HCT116 (cell line): ENCODE measurements at regions not wholly inside any gene's neighbourhood (a gene's known extent, or its start where the extent isn't known, plus 50 kb on each side); places are given as distances from the start of the nearest gene placed in this dataset.

Source experiments
- ATAC-seq: fragments of 200-7000 bp; cut with Tn5 transposase; 2 replicates; pipeline ENCODE4 v1.9.1; 2020; ENCODE audit warnings: mild to moderate bottlenecking, moderate library complexity
- BruUV-seq: library from RNA; stranded (reverse); fragments of 400-500 nt; replicated peaks from 2 replicates; lab custom pipeline; 2021; lab: Mats Ljungman, UMichigan
- CTCF ChIA-PET: fragments of 300-600 bp; sonication (Branson Sonifier 250); formaldehyde crosslinking; loops from one replicate; lab custom pipeline; 2021; ENCODE audit warnings: antibody characterized with exemption; lab: Charles Lee
- POLR2A ChIA-PET: fragments of 300-600, 350-600 bp; sonication (Branson Sonifier 250); formaldehyde crosslinking; loops from one replicate; lab custom pipeline; 2021; ENCODE audit warnings: antibody characterized with exemption; lab: Charles Lee
- RAD21 ChIA-PET, 2 experiments: fragments of 300-600 bp; sonication (Branson Sonifier 250); formaldehyde crosslinking; loops; one replicate each; lab custom pipeline; 2023; ENCODE audit warnings: low total read pairs in 2 of 2; ENCODE audit not compliant: uncharacterized antibody in 2 of 2, unreplicated experiment in 2 of 2, low non-redundant PET in 1 of 2; lab: Charles Lee
- DNase-seq: peaks from one replicate; pipeline ENCODE4 v3.0.0-alpha.2; 2010; ENCODE audit warnings: low read depth, low spot score
- H2AFZ ChIP-seq: fragments of 200-600 bp; shearing (Covaris generic), sonication (generic); 2 replicates; pipeline ENCODE4 v1.6.1; 2017; ENCODE audit warnings: low read depth, mixed run types, mixed read lengths, antibody characterized with exemption, low read length; ENCODE audit not compliant: poor library complexity, severe bottlenecking
- H3K27ac ChIP-seq: 2 replicates; pipeline ENCODE4 v1.5.1; 2012; ENCODE audit warnings: low read depth, low read length
- H3K27me3 ChIP-seq: fragments of 200-600 bp; sonication (generic); 2 replicates; pipeline ENCODE4 v1.6.1; 2016; ENCODE audit warnings: mixed run types, low read length, mixed read lengths; ENCODE audit not compliant: insufficient read depth
- H3K36me3 ChIP-seq, 2 experiments: fragments of 200-500 bp in 1 of 2; fragments of 200-600 bp in 1 of 2; sonication (Bioruptor generic) in 1 of 2; sonication (generic) in 1 of 2; 2 replicates each; pipeline versions ENCODE4 v1.5.1 to v1.6.1; 2014 to 2016; ENCODE audit warnings: low read length in 2 of 2, inconsistent platforms in 1 of 2, mixed read lengths in 1 of 2, mixed run types in 1 of 2; ENCODE audit not compliant: insufficient read depth in 2 of 2, control insufficient read depth in 1 of 2
- H3K4me1 ChIP-seq, 2 experiments: fragments of 200-600 bp in 1 of 2; sonication (generic) in 1 of 2; 2 replicates each; pipeline versions ENCODE4 v1.5.1 to v1.6.1; 2012 to 2017; ENCODE audit warnings: low read length in 2 of 2, inconsistent platforms in 1 of 2, mild to moderate bottlenecking in 1 of 2, mixed read lengths in 1 of 2, mixed run types in 1 of 2, moderate library complexity in 1 of 2; ENCODE audit not compliant: insufficient read depth in 2 of 2, control insufficient read depth in 1 of 2
- H3K4me2 ChIP-seq: fragments of 200-600 bp; sonication (generic); 2 replicates; pipeline ENCODE4 v1.6.1; 2017; ENCODE audit warnings: mixed run types, low read length, mixed read lengths
- H3K4me3 ChIP-seq, 2 experiments: fragments of 200-600 bp in 1 of 2; sonication (generic) in 1 of 2; replicated peaks in 1 of 2; 2 replicates each; pipeline ENCODE4 v1.5.1; 2011 to 2016; ENCODE audit warnings: low read length in 2 of 2, control low read depth in 1 of 2, low read depth in 1 of 2, mild to moderate bottlenecking in 1 of 2, mixed read lengths in 1 of 2, mixed run types in 1 of 2
- H3K79me2 ChIP-seq: fragments of 200-600 bp; sonication (generic); 2 replicates; pipeline ENCODE4 v1.6.1; 2017; ENCODE audit warnings: mild to moderate bottlenecking, mixed run types, low read length, moderate library complexity, mixed read lengths; ENCODE audit not compliant: insufficient read depth
- H3K9ac ChIP-seq: fragments of 200-600 bp; sonication (generic); 2 replicates; pipeline ENCODE4 v1.6.1; 2016; ENCODE audit warnings: low read length, mixed read lengths
- H3K9me2 ChIP-seq: fragments of 200-600 bp; sonication (generic), shearing (Covaris generic); 2 replicates; pipeline ENCODE4 v1.6.1; 2017; ENCODE audit warnings: mixed run types, mild to moderate bottlenecking, moderate library complexity; ENCODE audit not compliant: insufficient read depth
- H3K9me3 ChIP-seq, 2 experiments: fragments of 200-500 bp in 1 of 2; fragments of 200-600 bp in 1 of 2; sonication (Bioruptor generic) in 1 of 2; sonication (generic) in 1 of 2; 2 replicates each; pipeline ENCODE4 v1.6.1; 2014 to 2017; ENCODE audit warnings: low read length in 2 of 2, mixed read lengths in 2 of 2, inconsistent platforms in 1 of 2, low read depth in 1 of 2, mild to moderate bottlenecking in 1 of 2, mixed run types in 1 of 2, moderate library complexity in 1 of 2; ENCODE audit not compliant: control insufficient read depth in 1 of 2, insufficient read depth in 1 of 2
- H4K20me1 ChIP-seq: fragments of 200-600 bp; sonication (generic), shearing (Covaris generic); 2 replicates; pipeline ENCODE4 v1.6.1; 2017; ENCODE audit warnings: mixed run types, mild to moderate bottlenecking, moderate library complexity; ENCODE audit not compliant: insufficient read depth
- CBX3 ChIP-seq: IDR thresholded peaks from 2 replicates; pipeline ENCODE4 v1.6.1; 2012; ENCODE audit warnings: low read depth
- EGR1 ChIP-seq: IDR thresholded peaks from 2 replicates; pipeline ENCODE4 v1.6.1; 2012; ENCODE audit warnings: low read depth
- ELF1 ChIP-seq: IDR thresholded peaks from 2 replicates; pipeline ENCODE4 v1.6.1; 2012; ENCODE audit warnings: low read depth, borderline replicate concordance
- EZH2 ChIP-seq: fragments of 200-600 bp; sonication (generic); IDR thresholded peaks from 2 replicates; pipeline ENCODE4 v1.6.1; 2017; ENCODE audit warnings: antibody characterized with exemption, mixed run types
- EZH2phosphoT487 ChIP-seq: fragments of 200-600 bp; IDR thresholded peaks from 2 replicates; pipeline ENCODE4 v1.6.1; 2018; ENCODE audit warnings: antibody characterized with exemption, borderline replicate concordance
- FOSL1 ChIP-seq: IDR thresholded peaks from 2 replicates; pipeline ENCODE4 v1.6.1; 2012; ENCODE audit warnings: low read depth
- POLR2A ChIP-seq: IDR thresholded peaks from 2 replicates; pipeline ENCODE4 v1.7.0; 2011; ENCODE audit warnings: borderline replicate concordance; ENCODE audit not compliant: insufficient read depth, insufficient read length; ENCODE audit errors: extremely low read depth
- POLR2AphosphoS5 ChIP-seq: IDR thresholded peaks from 2 replicates; pipeline ENCODE4 v1.6.1; 2011; ENCODE audit warnings: mild to moderate bottlenecking, low read depth, low read length, moderate library complexity
- RAD21 ChIP-seq: IDR thresholded peaks from 2 replicates; pipeline ENCODE4 v1.6.1; 2012; ENCODE audit warnings: low read depth, mild to moderate bottlenecking
- SIN3A ChIP-seq: IDR thresholded peaks from 2 replicates; pipeline ENCODE4 v1.6.1; 2012; ENCODE audit warnings: low read depth
- SRF ChIP-seq: IDR thresholded peaks from 2 replicates; pipeline ENCODE4 v1.6.1; 2012; ENCODE audit warnings: low read depth
- TCF7L2 ChIP-seq: IDR thresholded peaks from 2 replicates; pipeline ENCODE4 v1.7.0; 2011; ENCODE audit warnings: borderline replicate concordance, inconsistent platforms; ENCODE audit not compliant: insufficient read depth, insufficient read length; ENCODE audit errors: extremely low read depth
- YY1 ChIP-seq: IDR thresholded peaks from 2 replicates; pipeline ENCODE4 v1.6.1; 2011; ENCODE audit warnings: low read length, low read depth, moderate library complexity, mild to moderate bottlenecking; ENCODE audit not compliant: insufficient replicate concordance; ENCODE audit errors: extremely low read depth
- intact Hi-C: fragments of 100-400 bp; cut with micrococcal nuclease; formaldehyde crosslinking; loops from 2 replicates; pipeline ENCODE4 v1.10.0; 2022
- TF ChIP-seq, protein P1 (sequence below): IDR thresholded peaks from 2 replicates; pipeline ENCODE4 v1.6.1; 2012
- TF ChIP-seq, protein P2 (sequence below): IDR thresholded peaks from 2 replicates; pipeline ENCODE4 v1.6.1; 2012
- TF ChIP-seq, protein P3 (sequence below): IDR thresholded peaks from 2 replicates; pipeline ENCODE4 v1.6.1; 2012; ENCODE audit warnings: low read depth

DNA sequence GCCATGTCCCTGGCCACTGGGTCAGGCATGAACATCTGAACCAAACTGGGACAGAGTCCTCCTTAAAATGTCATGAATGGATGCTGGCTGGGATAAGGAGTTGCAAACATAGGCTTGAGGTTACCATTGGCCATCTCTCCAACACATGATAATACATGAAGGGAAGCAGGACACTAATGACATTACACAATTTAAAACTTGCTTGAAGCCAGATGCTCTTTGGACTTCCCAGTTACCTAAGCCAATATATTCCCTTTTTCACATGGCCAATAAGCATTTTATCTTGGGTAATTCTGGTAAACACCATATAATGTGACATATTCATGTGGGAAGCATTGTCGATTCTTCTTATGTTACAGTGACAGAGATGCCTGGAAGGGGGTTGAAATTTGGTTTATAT, 148.0 kb upstream of the PLN start:
- H3K27me3 ChIP-seq: no peaks in the 10 kb centered on the region
- ChIA-PET CTCF (no interaction called here), RAD21 (no interaction called here), POLR2A (no interaction called here)
- DNase-seq: no peak
- H3K9me2 ChIP-seq: no peaks in the 10 kb centered on the region
- no peak overlapping the region for H3K27ac ChIP-seq
- intact Hi-C loops: no loop called here
- no peak overlapping the region for H3K4me3 ChIP-seq
- H3K79me2 ChIP-seq: no peaks in the 10 kb centered on the region
- H3K4me2 ChIP-seq: no peak overlapping the region
- no peak overlapping the region for H2AFZ ChIP-seq
- H3K36me3 ChIP-seq: no peaks in the 10 kb centered on the region
- no peak overlapping the region for H3K9ac ChIP-seq
- no peaks in the 10 kb centered on the region for H3K9me3 ChIP-seq
- TF ChIP-seq POLR2A (no peak), EGR1 (no peak), FOSL1 (no peak), POLR2AphosphoS5 (no peak), YY1 (no peak), EZH2phosphoT487 (no peak), TCF7L2 (no peak), CBX3 (no peak), EZH2 (no peak), SIN3A (no peak), ELF1 (no peak), RAD21 (no peak), SRF (no peak)
- TF ChIP-seq, protein P1, sequence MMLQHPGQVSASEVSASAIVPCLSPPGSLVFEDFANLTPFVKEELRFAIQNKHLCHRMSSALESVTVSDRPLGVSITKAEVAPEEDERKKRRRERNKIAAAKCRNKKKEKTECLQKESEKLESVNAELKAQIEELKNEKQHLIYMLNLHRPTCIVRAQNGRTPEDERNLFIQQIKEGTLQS: no peak
- TF ChIP-seq, protein P2, sequence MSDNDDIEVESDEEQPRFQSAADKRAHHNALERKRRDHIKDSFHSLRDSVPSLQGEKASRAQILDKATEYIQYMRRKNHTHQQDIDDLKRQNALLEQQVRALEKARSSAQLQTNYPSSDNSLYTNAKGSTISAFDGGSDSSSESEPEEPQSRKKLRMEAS: no peak
- TF ChIP-seq, protein P3, sequence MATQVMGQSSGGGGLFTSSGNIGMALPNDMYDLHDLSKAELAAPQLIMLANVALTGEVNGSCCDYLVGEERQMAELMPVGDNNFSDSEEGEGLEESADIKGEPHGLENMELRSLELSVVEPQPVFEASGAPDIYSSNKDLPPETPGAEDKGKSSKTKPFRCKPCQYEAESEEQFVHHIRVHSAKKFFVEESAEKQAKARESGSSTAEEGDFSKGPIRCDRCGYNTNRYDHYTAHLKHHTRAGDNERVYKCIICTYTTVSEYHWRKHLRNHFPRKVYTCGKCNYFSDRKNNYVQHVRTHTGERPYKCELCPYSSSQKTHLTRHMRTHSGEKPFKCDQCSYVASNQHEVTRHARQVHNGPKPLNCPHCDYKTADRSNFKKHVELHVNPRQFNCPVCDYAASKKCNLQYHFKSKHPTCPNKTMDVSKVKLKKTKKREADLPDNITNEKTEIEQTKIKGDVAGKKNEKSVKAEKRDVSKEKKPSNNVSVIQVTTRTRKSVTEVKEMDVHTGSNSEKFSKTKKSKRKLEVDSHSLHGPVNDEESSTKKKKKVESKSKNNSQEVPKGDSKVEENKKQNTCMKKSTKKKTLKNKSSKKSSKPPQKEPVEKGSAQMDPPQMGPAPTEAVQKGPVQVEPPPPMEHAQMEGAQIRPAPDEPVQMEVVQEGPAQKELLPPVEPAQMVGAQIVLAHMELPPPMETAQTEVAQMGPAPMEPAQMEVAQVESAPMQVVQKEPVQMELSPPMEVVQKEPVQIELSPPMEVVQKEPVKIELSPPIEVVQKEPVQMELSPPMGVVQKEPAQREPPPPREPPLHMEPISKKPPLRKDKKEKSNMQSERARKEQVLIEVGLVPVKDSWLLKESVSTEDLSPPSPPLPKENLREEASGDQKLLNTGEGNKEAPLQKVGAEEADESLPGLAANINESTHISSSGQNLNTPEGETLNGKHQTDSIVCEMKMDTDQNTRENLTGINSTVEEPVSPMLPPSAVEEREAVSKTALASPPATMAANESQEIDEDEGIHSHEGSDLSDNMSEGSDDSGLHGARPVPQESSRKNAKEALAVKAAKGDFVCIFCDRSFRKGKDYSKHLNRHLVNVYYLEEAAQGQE: no peak
- H3K4me1 ChIP-seq: no peaks in the 10 kb centered on the region
- no TSS peak for BruUV-seq
- ATAC-seq: no peak
- H4K20me1 ChIP-seq: no peaks in the 10 kb centered on the region
